ENCODE measurements at regions not wholly inside any gene's neighbourhood (a gene's known extent, or its start where the extent isn't known, plus 50 kb on each side); places are given as distances from the start of the nearest gene placed in this dataset.

DNA sequence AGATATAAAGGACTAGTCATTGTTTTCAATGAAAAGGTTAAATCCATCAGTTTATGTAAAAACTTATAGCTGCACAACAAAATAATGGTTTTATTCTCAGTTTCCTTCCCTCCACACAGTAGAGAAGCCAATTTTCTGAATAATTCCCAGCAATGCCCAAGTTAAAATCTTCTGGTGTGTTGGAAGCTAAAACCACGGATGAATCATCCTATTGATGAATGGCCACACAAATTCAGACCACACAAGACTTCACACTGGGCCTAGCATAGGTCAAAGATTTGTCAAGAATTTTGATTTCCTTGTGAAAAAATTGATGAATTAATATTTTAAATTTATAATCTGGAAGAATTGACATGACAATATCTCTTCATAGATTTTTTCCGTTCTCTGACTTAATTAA lies 617.6 kb downstream of the INHBA start:
- Histone ChIP-seq H3K36me3 (ENCODE audit: insufficient read depth, low read length) (no peaks in the 10 kb centered on the region), H3K27ac (ENCODE audit: low read depth in 1 of 2, low read length in 2 of 2) (no peak overlapping the region), H3K27me3 (ENCODE audit: control insufficient read depth in 1 of 2, insufficient read depth in 2 of 2, low read length in 2 of 2) (no peaks in the 10 kb centered on the region), H3K4me1 (ENCODE audit: insufficient read depth, low read length) (no peaks in the 10 kb centered on the region), H3K4me3 (ENCODE audit: low read length) (no peak overlapping the region), H3K9me3 (ENCODE audit: control insufficient read depth in 1 of 2, insufficient read depth in 1 of 2, low read length in 2 of 2) (no peaks in the 10 kb centered on the region)
- H3K9me3 Mint-ChIP-seq, result peaks cover 5% of the 10 kb centered on the region
- no peak for DNase-seq
- CTCF ChIA-PET, result no interaction called here
- H3K4me1 Mint-ChIP-seq (ENCODE audit: low read depth), result no peaks in the 10 kb centered on the region
- intact Hi-C loops (cut with DNase I, micrococcal nuclease), result no loop called here
- POLR2A ChIA-PET, result no interaction called here
- H3K27ac Mint-ChIP-seq, result no peak overlapping the region
- H3K4me3 Mint-ChIP-seq, result no peak overlapping the region
- ATAC-seq (ENCODE audit: poor library complexity), result no peak
- TF ChIP-seq, protein P1, sequence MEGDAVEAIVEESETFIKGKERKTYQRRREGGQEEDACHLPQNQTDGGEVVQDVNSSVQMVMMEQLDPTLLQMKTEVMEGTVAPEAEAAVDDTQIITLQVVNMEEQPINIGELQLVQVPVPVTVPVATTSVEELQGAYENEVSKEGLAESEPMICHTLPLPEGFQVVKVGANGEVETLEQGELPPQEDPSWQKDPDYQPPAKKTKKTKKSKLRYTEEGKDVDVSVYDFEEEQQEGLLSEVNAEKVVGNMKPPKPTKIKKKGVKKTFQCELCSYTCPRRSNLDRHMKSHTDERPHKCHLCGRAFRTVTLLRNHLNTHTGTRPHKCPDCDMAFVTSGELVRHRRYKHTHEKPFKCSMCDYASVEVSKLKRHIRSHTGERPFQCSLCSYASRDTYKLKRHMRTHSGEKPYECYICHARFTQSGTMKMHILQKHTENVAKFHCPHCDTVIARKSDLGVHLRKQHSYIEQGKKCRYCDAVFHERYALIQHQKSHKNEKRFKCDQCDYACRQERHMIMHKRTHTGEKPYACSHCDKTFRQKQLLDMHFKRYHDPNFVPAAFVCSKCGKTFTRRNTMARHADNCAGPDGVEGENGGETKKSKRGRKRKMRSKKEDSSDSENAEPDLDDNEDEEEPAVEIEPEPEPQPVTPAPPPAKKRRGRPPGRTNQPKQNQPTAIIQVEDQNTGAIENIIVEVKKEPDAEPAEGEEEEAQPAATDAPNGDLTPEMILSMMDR (IDR thresholded peaks at IDR 0.05), result no peak
- no peaks in the 10 kb centered on the region for H3K27me3 Mint-ChIP-seq
- H3K36me3 Mint-ChIP-seq (ENCODE audit: low read depth), result no peaks in the 10 kb centered on the region

DNA sequence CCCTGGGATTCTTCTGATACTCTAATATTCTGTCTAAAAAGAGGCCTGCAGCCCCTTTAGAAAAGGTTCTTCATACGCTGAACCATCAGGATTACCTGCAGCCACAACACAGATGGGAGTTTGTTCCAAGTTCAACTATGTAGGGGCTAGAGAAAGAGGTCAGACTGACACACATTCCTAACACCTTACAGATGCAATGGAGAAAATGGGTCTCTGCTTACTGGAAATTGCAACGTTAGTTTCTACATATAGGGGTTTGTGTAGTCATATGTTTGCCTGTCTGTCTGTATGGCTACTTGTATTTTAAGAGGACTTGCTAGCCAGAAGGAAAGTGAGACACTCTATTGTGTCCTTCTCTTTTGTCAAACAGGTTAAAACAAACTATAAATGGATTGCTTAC lies 618.5 kb downstream of the INHBA start:
- Mint-ChIP-seq H3K4me3 (no peak overlapping the region), H3K36me3 (ENCODE audit: low read depth) (no peaks in the 10 kb centered on the region), H3K4me1 (ENCODE audit: low read depth) (no peaks in the 10 kb centered on the region), H3K27ac (no peak overlapping the region), H3K9me3 (peaks cover 3% of the 10 kb centered on the region), H3K27me3 (no peaks in the 10 kb centered on the region)
- no peaks in the 10 kb centered on the region for H3K4me1 ChIP-seq (ENCODE audit: insufficient read depth, low read length)
- H3K27ac ChIP-seq (ENCODE audit: low read depth in 1 of 2, low read length in 2 of 2), result no peak overlapping the region
- no peaks in the 10 kb centered on the region for H3K27me3 ChIP-seq (ENCODE audit: control insufficient read depth in 1 of 2, insufficient read depth in 2 of 2, low read length in 2 of 2)
- ChIA-PET CTCF (no interaction called here), POLR2A (interaction anchor here (0.6 kb wide), 1 partner anchor 322 kb away, joined by 3 read pairs; no protein-coding TSS in a partner anchor)
- no peak for ATAC-seq (ENCODE audit: poor library complexity)
- H3K4me3 ChIP-seq (ENCODE audit: low read length), result no peak overlapping the region
- TF ChIP-seq, protein P1 (IDR thresholded peaks at IDR 0.05), result no peak
- H3K9me3 ChIP-seq (ENCODE audit: control insufficient read depth in 1 of 2, insufficient read depth in 1 of 2, low read length in 2 of 2), result no peaks in the 10 kb centered on the region
- intact Hi-C loops (cut with DNase I, micrococcal nuclease), result no loop called here
- no peaks in the 10 kb centered on the region for H3K36me3 ChIP-seq (ENCODE audit: insufficient read depth, low read length)
- DNase-seq, result no peak

DNA sequence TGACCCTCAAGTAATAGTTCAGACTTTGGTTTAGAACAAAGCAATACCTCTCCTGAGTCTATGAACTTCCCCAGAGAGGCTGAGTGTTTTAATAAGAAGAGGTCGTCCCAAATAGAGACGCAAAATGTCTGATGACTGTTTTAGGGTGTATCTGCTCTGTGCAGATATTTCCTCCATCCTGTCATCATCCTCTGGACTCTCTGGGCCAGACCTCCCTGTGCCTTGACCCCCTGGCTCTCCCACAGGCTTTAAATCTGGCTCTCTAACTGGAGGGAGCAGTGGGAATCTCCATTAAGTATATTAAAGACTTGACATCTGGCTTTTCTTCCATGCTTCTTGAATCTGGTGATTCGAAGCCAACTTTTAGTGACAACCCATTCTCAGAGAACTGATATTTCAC lies 633.3 kb downstream of the INHBA start:
- Mint-ChIP-seq H3K27me3 (no peaks in the 10 kb centered on the region), H3K4me1 (ENCODE audit: low read depth) (no peaks in the 10 kb centered on the region), H3K27ac (no peak overlapping the region), H3K36me3 (ENCODE audit: low read depth) (no peaks in the 10 kb centered on the region), H3K4me3 (no peak overlapping the region), H3K9me3 (no peaks in the 10 kb centered on the region)
- H3K4me1 ChIP-seq (ENCODE audit: insufficient read depth, low read length), result no peaks in the 10 kb centered on the region
- H3K27me3 ChIP-seq (ENCODE audit: control insufficient read depth in 1 of 2, insufficient read depth in 2 of 2, low read length in 2 of 2), result no peaks in the 10 kb centered on the region
- no peak overlapping the region for H3K4me3 ChIP-seq (ENCODE audit: low read length)
- peaks cover 0 to 6% of the 10 kb centered on the region in 2 experiments for H3K9me3 ChIP-seq (ENCODE audit: control insufficient read depth in 1 of 2, insufficient read depth in 1 of 2, low read length in 2 of 2)
- ChIA-PET POLR2A (no interaction called here), CTCF (no interaction called here)
- no peak for ATAC-seq (ENCODE audit: poor library complexity)
- intact Hi-C loops (cut with DNase I, micrococcal nuclease), result no loop called here
- TF ChIP-seq, protein P1 (IDR thresholded peaks at IDR 0.05), result no peak
- H3K27ac ChIP-seq (ENCODE audit: low read depth in 1 of 2, low read length in 2 of 2), result no peak overlapping the region
- H3K36me3 ChIP-seq (ENCODE audit: insufficient read depth, low read length), result no peaks in the 10 kb centered on the region
- DNase-seq, result no peak
